GM23338 (cell line): ENCODE measurements at regions not wholly inside any gene's neighbourhood (a gene's known extent, or its start where the extent isn't known, plus 50 kb on each side); places are given as distances from the start of the nearest gene placed in this dataset.

Experiments used
- ATAC-seq: fragments of 200-7000 bp; cut with Tn5 transposase; 3 replicates; pipeline ENCODE4 v1.9.1; 2020
- DNase-seq: peaks from one replicate; pipeline ENCODE4 v3.0.0-alpha.2; 2015; ENCODE audit warnings: low spot score
- H2AFZ ChIP-seq: fragments of 200-600 bp; sonication (generic); 2 replicates; pipeline ENCODE4 v1.8.0; 2016; ENCODE audit warnings: antibody characterized with exemption, mild to moderate bottlenecking, moderate library complexity
- H3F3A ChIP-seq: fragments of 200-600 bp; sonication (generic); replicated peaks from 2 replicates; pipeline ENCODE4 v1.8.0; 2017; ENCODE audit warnings: antibody characterized with exemption, mixed run types, low read depth
- H3K27ac ChIP-seq: fragments of 200-600 bp; sonication (generic); 2 replicates; pipeline ENCODE4 v1.6.1; 2016; ENCODE audit warnings: low read depth
- H3K27me3 ChIP-seq: fragments of 200-600 bp; sonication (generic); 2 replicates; pipeline ENCODE4 v1.8.0; 2016; ENCODE audit warnings: mild to moderate bottlenecking, mixed run types, moderate library complexity; ENCODE audit not compliant: insufficient read depth
- H3K36me3 ChIP-seq: fragments of 200-600 bp; sonication (generic); 2 replicates; pipeline ENCODE4 v1.8.0; 2016; ENCODE audit warnings: mild to moderate bottlenecking; ENCODE audit not compliant: insufficient read depth
- H3K4me1 ChIP-seq: fragments of 200-600 bp; sonication (generic); 2 replicates; pipeline ENCODE4 v1.8.0; 2016; ENCODE audit warnings: mild to moderate bottlenecking, moderate library complexity; ENCODE audit not compliant: insufficient read depth
- H3K4me2 ChIP-seq: fragments of 200-600 bp; sonication (generic); 2 replicates; pipeline ENCODE4 v1.7.1; 2017; ENCODE audit warnings: mixed run types
- H3K4me3 ChIP-seq: fragments of 200-600 bp; sonication (generic); 2 replicates; pipeline ENCODE4 v1.6.1; 2016; ENCODE audit warnings: mixed run types
- H3K79me2 ChIP-seq: fragments of 200-600 bp; sonication (generic); replicated peaks from 2 replicates; pipeline ENCODE4 v1.8.0; 2017; ENCODE audit warnings: mild to moderate bottlenecking; ENCODE audit not compliant: insufficient read depth
- H3K9me2 ChIP-seq: fragments of 200-600 bp; sonication (generic); 2 replicates; pipeline ENCODE4 v1.8.0; 2017; ENCODE audit not compliant: insufficient read depth
- H4K20me1 ChIP-seq: fragments of 200-600 bp; sonication (generic); replicated peaks from 2 replicates; pipeline ENCODE4 v1.8.0; 2017; ENCODE audit warnings: mild to moderate bottlenecking; ENCODE audit not compliant: insufficient read depth
- H3K27ac Mint-ChIP-seq: 2 replicates; pipeline ENCODE4 v1.8.0; 2020; ENCODE audit warnings: inconsistent platforms, mild to moderate bottlenecking, moderate library complexity, mixed read lengths
- H3K27me3 Mint-ChIP-seq: 3 replicates; pipeline ENCODE4 v1.8.0; 2022; ENCODE audit warnings: low read depth, mild to moderate bottlenecking, moderate library complexity, mixed read lengths, inconsistent platforms; ENCODE audit not compliant: insufficient read depth, poor library complexity
- H3K36me3 Mint-ChIP-seq: 3 replicates; pipeline ENCODE4 v1.8.0; 2021; ENCODE audit warnings: low read depth, mild to moderate bottlenecking, inconsistent platforms, moderate library complexity, mixed read lengths
- H3K4me1 Mint-ChIP-seq: 3 replicates; pipeline ENCODE4 v1.8.0; 2020; ENCODE audit warnings: mild to moderate bottlenecking, inconsistent platforms, mixed read lengths
- H3K4me3 Mint-ChIP-seq: 3 replicates; pipeline ENCODE4 v1.8.0; 2021; ENCODE audit warnings: moderate library complexity, mild to moderate bottlenecking, inconsistent platforms, mixed read lengths
- H3K9me3 Mint-ChIP-seq: 3 replicates; pipeline ENCODE4 v1.8.0; 2020; ENCODE audit warnings: moderate library complexity, mild to moderate bottlenecking, inconsistent platforms, mixed read lengths
- CTCF ChIP-seq, 2 experiments: fragments of 200-600 bp in 1 of 2; sonication (generic) in 1 of 2; conservative IDR thresholded peaks; 2 replicates each; pipeline versions ENCODE4 v1.5.1 to v1.6.1; 2016 to 2017; ENCODE audit warnings: antibody characterized with exemption in 2 of 2, low read depth in 2 of 2, mild to moderate bottlenecking in 2 of 2, moderate library complexity in 1 of 2
- ETS1 ChIP-seq: IDR thresholded peaks from 2 replicates; pipeline ENCODE4 v1.6.1; 2016; ENCODE audit warnings: antibody characterized with exemption
- EZH2 ChIP-seq: fragments of 200-600 bp; sonication (generic); IDR thresholded peaks from one replicate; pipeline ENCODE4 v1.8.0; 2017; ENCODE audit warnings: antibody characterized with exemption, mild to moderate bottlenecking, low read depth; ENCODE audit not compliant: unreplicated experiment
- JUNB ChIP-seq: IDR thresholded peaks from one replicate; pipeline ENCODE4 v1.6.1; 2016; ENCODE audit warnings: antibody characterized with exemption; ENCODE audit not compliant: unreplicated experiment
- NANOG ChIP-seq: IDR thresholded peaks from 2 replicates; pipeline ENCODE4 v1.6.1; 2016; ENCODE audit warnings: antibody characterized with exemption, borderline replicate concordance
- STAT1 ChIP-seq: IDR thresholded peaks from one replicate; pipeline ENCODE4 v1.6.1; 2016; ENCODE audit warnings: antibody characterized with exemption; ENCODE audit not compliant: unreplicated experiment
- ZNF331 ChIP-seq: fragments of 250-450 bp; sonication (Bioruptor Pico); IDR thresholded peaks from 2 replicates; pipeline ENCODE4 v1.5.0; 2020; ENCODE audit warnings: low read depth, mild to moderate bottlenecking, moderate library complexity
- ZNF462 ChIP-seq: fragments of 250-450 bp; sonication (Bioruptor Pico); IDR thresholded peaks from 2 replicates; pipeline ENCODE4 v1.5.0; 2020; ENCODE audit warnings: mild to moderate bottlenecking, moderate library complexity

- TF ChIP-seq ZNF462 (CRISPR knock-in tag) (no peak), CTCF (conservative IDR thresholded peaks at IDR 0.05; ENCODE audit: low read depth in 2 of 2) (no peak), JUNB (no peak)
Measured at GRCh38 chr4:187432310-187432709, 563.3 kb upstream of the ZFP42 start (continued).

DNA sequence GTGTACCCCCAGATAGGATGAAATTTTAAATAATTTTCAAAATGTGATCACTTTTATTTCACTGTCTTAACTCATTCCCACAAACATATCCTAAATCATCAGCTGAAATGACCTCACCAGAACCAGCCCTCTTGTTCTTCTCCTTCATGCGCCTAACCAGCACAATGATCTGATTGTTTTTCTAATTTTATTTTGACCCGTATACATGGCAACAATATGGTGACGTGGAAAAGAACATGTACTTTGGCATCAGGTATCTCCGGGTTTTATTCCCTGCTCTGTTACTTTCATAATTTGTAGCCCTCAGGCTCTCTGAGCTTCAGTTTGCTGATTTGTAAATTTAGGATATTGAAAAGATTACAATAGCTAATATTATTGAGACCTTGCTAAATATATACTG lies 562.4 kb upstream of the ZFP42 start:
- no peaks in the 10 kb centered on the region for H3K4me1 Mint-ChIP-seq
- peaks cover 9% of the 10 kb centered on the region; the same call in 2 of the 3 replicates for H3K36me3 Mint-ChIP-seq
- DNase-seq (no peak), ATAC-seq (no peak)
- H3K79me2 ChIP-seq = no peaks in the 10 kb centered on the region
- peaks cover 2% of the 10 kb centered on the region for H3K27me3 Mint-ChIP-seq
- H3K4me1 ChIP-seq = no peaks in the 10 kb centered on the region
- H3K36me3 ChIP-seq = no peaks in the 10 kb centered on the region; the same call in 1 of the 2 replicates
- H3K27me3 ChIP-seq = no peaks in the 10 kb centered on the region
- H3K9me3 Mint-ChIP-seq = peaks cover 9% of the 10 kb centered on the region
- H3K4me2 ChIP-seq = no peak overlapping the region
- H3K27ac Mint-ChIP-seq = no peak overlapping the region
- no peaks in the 10 kb centered on the region for H3F3A ChIP-seq
- no peaks in the 10 kb centered on the region for H4K20me1 ChIP-seq
- H3K27ac ChIP-seq = no peak overlapping the region
- H2AFZ ChIP-seq = no peak overlapping the region
- H3K9me2 ChIP-seq = no peaks in the 10 kb centered on the region
- H3K4me3 Mint-ChIP-seq = no peak overlapping the region
- no peak overlapping the region for H3K4me3 ChIP-seq
- TF ChIP-seq ETS1 (no peak), NANOG (no peak), EZH2 (no peak), CTCF (conservative IDR thresholded peaks at IDR 0.05; ENCODE audit: low read depth in 2 of 2) (no peak), JUNB (no peak), ZNF331 (CRISPR knock-in tag) (no peak), STAT1 (no peak)
